DND-41 (cell line): ENCODE measurements at regions not wholly inside any gene's neighbourhood (a gene's known extent, or its start where the extent isn't known, plus 50 kb on each side); places are given as distances from the start of the nearest gene placed in this dataset.

ENCODE experiments used
- CTCF ChIP-seq: IDR thresholded peaks from 2 replicates; pipeline ENCODE4 v1.5.1; 2012; ENCODE audit warnings: borderline replicate concordance, low read length, moderate library complexity, mild to moderate bottlenecking; ENCODE audit not compliant: poor library complexity, severe bottlenecking; ENCODE audit errors: extremely low read depth
- EZH2 ChIP-seq: IDR thresholded peaks from 3 replicates; pipeline ENCODE4 v1.6.1; 2012; ENCODE audit warnings: borderline replicate concordance, low read depth, mild to moderate bottlenecking, moderate library complexity, low read length, inconsistent platforms; ENCODE audit not compliant: severe bottlenecking

- TF ChIP-seq CTCF, result no peak
- TF ChIP-seq EZH2, result no peak
Observed at GRCh38 chr4:115781528-115782146, 668.2 kb upstream of the NDST4 start.
